ENCODE measurements at regions not wholly inside any gene's neighbourhood (a gene's known extent, or its start where the extent isn't known, plus 50 kb on each side); places are given as distances from the start of the nearest gene placed in this dataset.

DNA sequence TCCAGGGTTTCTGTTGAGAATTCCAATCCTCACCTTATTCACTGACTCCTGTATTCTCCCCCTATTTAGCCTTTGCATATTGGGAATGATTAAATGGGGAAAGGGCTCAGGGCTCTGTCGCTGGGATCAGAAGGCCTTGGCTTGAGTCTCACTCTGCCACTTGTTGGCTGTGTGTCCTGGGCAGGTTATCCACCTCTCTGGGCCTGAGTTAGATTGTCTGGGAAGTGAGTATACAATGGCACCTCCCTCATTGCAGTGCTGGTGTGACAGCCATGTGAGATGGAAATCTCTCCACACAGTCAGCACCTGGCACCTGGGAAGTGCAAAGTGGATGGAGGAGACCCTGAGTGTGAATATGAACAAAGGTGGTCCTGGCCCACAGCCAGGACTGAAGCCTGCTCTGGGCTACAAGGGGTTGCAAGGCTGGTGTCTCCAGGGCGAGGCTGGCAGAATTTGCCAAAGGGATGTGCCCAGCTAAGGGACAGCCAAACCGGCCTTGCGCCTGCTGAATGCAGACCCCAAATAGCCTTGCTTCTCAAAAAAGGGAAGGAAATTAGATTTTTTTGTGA lies 200.0 kb upstream of the PMEPA1 start:
- TF ChIP-seq, protein P1, sequence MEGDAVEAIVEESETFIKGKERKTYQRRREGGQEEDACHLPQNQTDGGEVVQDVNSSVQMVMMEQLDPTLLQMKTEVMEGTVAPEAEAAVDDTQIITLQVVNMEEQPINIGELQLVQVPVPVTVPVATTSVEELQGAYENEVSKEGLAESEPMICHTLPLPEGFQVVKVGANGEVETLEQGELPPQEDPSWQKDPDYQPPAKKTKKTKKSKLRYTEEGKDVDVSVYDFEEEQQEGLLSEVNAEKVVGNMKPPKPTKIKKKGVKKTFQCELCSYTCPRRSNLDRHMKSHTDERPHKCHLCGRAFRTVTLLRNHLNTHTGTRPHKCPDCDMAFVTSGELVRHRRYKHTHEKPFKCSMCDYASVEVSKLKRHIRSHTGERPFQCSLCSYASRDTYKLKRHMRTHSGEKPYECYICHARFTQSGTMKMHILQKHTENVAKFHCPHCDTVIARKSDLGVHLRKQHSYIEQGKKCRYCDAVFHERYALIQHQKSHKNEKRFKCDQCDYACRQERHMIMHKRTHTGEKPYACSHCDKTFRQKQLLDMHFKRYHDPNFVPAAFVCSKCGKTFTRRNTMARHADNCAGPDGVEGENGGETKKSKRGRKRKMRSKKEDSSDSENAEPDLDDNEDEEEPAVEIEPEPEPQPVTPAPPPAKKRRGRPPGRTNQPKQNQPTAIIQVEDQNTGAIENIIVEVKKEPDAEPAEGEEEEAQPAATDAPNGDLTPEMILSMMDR (IDR thresholded peaks at IDR 0.05) = no peak
- TF ChIP-seq POLR2A (IDR thresholded peaks at IDR 0.05) = no peak

Data from esophagus squamous epithelium (tissue), 4 donors.